ENCODE measurements at regions not wholly inside any gene's neighbourhood (a gene's known extent, or its start where the extent isn't known, plus 50 kb on each side); places are given as distances from the start of the nearest gene placed in this dataset.
"Not testable (repeated sequence)": the region's sequence is repeated elsewhere in the genome, so short reads cannot be mapped to it uniquely, and the experiment has no call there.

DNA sequence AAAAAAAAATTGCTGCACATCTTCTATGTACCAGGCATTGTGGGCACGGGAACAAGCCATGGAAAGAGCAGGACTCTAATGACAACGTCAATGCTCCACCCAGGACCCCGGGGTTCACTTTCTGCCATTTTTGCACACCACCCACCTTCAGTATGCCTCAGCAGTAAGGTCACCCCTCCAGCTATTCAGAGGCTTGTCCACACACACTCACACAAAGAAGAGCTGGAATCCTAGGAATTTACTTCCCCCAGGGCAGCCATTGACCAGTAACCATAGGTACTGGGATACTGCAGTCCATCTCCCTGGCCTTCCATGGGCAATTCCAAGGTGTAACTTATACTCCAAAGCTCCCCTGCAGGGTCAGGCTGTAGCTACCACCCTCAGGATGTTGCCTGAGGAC lies 170.8 kb downstream of the SUCLG1 start:
- DNase-seq (ENCODE audit: low spot score), result no peak

DNA sequence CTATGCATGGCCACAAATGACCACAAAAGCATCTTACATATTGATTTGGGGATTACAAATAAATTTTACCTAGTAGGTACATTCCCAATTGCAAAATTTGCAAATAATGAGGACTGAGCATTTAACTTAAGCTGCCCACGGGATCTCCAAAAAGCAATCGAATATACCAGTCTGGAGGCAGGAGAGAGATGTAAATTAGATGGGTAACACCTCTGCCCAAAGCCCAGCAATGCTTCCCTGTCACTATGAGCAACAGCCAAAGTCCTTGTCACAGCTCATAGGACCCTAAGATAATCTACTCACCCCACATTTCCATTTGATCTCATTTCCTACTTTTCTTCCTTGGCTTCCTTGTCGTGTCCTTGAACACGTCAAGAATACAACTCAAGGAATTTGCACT lies 172.2 kb downstream of the SUCLG1 start:
- DNase-seq (ENCODE audit: low spot score), result no peak

DNA sequence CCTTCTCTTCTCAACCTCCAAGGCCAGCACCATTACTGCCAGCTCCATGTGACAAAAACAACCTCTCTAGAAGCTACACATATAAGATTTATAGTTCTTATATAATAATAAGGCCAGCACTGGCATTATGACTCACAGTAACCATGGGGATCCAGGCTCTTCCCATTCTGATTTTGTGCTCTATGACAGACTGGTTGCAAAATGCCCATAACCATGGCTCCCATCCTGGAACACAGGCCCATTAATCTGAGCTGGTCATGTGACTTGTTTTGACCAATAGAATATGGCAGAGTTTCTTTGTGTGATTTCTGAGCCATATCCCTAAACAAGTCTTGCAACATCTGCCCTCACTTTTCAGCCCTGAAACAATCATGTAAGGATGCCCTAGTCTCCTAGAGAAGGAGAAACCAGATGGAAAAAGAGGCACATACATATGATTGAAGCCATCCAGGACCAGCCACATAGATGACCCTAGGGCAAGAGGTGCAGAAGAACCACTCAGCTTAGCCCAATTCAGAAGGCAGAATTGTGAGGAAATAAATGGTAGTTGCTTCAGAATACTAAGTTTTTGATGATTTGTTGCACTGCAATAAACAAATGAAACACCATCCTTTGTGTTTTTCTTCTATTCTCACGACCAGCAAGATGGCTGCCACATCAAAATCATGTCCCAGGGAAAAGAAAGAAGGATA lies 173.9 kb downstream of the SUCLG1 start:
- no peak for DNase-seq (ENCODE audit: low spot score)

DNA sequence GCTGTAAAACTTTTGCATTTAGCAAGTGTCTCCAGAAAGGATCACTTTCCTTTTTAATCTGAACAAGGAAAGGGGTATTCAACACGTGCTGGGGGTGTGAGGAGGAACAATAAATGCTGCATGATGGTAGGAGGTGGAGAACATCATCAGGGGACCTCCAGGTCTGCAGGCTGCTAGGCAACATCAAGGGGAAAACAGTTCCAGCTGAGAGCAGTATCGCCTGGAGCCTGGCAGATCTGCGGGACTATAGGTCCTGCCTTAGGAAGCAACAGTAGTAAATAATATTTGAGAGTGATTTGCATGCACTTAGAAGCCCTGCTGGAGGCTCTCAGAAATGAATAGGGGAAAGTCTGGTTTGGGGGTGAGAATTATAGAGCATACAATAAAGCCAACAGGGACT lies 175.6 kb downstream of the SUCLG1 start:
- no peak for DNase-seq (ENCODE audit: low spot score)

DNA sequence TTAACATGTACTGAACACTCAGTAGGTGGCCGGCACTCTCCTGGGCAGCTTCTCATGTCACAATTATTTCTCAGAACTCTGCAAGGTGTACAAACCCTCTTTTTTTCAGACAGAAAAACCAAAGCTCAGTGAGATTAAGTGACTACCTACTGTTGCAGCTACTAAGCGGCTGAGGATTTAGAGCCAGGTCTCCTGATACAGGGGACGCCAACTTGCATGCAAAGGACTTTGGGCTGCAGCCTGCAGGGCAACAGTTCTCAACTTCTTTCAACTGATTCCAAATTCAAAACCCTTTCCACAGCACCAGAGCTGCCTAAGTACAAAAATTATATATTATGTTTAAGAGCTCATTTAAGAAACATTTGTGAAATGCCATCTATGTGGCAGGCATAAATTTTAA lies 177.6 kb downstream of the SUCLG1 start:
- no peak for DNase-seq (ENCODE audit: low spot score)

DNA sequence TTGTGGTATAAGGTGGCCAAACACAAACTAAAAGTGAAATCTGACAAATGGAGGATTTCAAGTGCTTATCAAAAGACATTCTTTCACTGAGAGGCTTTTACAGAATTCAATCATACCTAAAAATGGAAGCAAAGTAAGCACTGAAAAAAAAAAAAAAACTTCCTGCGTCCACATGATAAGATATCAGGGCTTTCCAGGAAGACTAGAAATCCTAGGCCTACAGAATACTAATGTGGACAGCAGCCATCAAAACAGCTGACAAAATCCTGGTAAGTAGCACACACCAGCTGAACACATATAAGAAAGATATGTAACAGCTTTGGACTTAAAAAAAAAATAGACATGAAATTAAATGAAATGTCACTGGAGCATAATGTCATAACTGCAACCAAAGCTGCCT lies 178.2 kb downstream of the SUCLG1 start:
- no peak for DNase-seq (ENCODE audit: low spot score)

DNA sequence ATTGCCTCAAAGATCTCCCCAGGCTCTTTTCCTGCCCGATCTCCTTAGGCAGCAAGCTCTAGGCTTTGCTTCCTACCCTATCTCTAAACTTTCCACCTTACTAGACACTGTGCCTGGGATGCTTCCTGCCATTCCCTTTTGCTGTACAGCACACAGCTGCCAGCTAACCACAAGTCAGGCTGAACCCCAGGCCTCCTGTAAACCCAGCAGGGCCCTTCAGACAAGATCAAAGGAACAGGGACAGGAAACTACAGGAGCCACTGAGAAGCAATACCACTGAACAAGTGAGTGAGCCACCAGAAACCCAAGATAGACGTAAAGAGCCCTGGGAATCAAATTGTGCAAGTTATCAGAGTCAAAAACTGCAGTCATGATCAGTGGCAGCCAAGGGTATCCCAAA lies 180.7 kb downstream of the SUCLG1 start:
- no peak for DNase-seq (ENCODE audit: low spot score)

DNA sequence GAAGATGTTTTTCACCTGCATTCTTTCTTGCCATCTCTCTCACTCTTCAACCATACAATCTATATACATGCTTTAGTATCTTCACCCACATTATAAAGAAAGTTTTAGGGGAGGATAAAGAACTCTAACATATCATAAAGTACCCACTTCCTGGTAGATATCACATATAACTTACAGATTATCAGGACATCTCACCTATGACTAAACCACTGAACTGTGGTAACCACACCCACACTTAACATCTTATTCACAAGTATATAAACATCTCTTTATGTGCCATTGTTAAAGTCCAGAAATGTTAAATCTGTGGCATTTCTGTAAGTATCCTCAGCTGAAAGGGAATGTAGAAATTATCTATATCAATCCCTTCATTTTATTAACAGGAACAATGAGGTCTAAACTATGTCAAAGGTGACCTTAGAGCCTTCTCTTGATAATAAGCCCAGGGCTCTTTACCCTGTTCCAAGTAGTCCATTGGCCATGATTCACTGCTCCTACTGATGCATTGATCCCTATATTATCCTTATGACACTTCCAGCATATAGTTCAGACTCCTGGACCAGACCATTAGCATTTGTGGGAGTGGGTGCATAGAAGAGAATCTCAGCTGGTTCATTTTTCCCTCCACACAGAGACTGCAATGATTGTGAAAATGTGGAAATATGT lies 182.4 kb downstream of the SUCLG1 start:
- no peak for DNase-seq (ENCODE audit: low spot score)

DNA sequence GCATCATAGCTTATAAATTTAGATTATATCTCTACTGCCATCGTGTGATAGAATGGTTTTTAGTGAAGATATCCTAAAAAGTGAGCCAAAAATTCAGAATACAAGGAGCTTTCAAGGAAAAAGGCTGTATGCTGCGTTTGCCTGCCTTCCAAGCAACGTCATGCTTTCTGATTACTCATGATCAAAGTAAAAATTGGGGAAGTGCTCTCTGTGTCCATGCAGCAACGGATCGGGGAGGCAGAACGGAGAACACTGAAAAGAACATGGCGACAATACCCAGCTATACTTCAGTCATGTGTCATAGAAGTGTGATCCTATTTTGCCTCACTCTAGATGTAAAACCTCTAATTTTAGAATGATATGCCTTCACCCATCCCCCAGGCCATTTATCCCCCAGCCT lies 185.7 kb downstream of the SUCLG1 start:
- no peak for DNase-seq (ENCODE audit: low spot score)

DNA sequence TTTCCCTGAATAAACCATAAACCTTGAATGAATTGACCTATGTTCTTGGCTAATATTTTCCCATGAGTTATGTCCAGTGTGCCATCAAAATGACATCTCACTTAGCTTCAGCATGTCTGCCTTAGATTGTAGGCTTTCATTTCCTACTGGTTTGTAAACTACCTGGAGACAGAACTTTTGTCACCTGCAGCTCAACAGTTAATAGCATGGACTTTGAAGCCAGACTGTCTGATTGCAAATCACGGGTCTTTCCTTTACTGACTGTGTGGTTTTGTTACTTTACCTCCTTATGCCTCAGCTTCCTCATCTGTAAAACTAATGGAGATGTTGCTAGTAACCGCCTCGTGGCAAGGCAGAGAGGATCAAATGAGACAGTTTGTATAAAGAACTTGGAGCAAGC lies 187.1 kb downstream of the SUCLG1 start:
- no peak for DNase-seq (ENCODE audit: low spot score)

DNA sequence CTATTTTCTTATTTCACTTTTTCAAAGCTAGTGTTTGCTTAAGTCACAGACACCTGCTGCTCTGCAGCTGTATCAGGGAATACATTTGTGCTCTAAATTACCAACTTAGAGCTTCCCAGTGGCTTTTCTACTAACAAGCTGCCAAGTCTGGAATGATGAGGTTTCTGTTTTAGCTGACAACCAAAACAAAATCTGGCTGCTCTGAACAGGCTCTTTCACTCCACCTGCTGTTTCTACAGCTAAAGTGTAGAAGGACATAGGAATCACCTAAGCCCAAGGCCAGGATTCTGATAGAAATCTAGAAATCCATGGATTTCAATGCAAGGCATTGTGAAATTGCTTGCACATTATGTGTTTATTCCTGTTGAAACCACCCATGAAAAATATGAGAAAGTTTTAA lies 201.2 kb downstream of the SUCLG1 start:
- no peak for DNase-seq (ENCODE audit: low spot score)

DNA sequence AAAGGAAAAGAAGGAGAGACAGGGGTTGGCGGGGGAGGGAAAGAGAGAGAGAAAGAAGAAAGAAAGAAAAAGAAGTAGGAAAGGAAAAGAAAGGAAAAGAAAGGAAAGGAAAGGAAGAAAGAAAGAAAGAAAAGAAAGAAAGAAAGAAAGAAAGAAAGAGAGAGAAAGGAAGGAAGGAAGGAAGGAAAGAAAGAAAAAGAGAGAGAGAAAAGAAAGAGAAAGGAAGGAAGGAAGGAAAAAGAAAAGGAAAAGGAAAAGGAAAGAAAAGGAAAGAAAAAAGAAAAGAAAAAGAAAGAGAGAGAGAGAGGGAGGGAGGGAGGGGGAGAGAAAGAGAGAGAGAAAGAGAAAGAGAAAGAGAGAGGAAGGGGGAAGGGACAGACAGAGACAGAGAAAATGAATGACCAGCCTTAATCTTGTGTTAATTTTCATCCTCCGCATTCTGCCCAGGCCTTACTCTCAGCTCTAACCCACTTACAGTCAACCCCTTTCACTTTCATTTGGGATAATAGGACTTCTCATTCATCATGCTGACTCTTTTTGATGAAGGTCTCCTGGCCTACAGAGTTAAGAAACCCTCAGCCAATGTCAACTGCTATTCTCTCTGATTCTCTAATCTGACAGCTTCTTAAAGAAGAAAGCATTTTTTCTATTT lies 207.3 kb downstream of the SUCLG1 start:
- DNase-seq (ENCODE audit: low spot score), result no peak

DNA sequence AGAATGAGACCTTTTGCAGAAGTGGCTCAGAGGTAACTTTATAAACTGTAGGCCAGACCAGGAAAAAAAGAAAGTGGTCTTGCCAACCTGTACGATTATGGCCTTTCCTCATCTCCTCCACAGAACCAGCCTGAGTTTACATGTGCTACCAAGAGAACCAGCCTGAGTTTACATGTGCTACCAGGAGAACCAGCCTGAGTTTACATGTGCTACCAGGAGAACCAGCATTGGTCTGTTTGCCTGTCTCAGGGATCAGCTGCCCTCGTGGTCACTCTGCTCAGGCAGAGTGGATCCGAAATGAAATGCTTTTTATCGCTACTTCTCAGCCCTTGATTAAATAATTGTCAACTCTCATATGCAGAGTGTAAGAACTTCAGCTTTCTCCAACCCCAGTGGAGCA lies 209.9 kb downstream of the SUCLG1 start:
- DNase-seq (ENCODE audit: low spot score), result no peak

DNA sequence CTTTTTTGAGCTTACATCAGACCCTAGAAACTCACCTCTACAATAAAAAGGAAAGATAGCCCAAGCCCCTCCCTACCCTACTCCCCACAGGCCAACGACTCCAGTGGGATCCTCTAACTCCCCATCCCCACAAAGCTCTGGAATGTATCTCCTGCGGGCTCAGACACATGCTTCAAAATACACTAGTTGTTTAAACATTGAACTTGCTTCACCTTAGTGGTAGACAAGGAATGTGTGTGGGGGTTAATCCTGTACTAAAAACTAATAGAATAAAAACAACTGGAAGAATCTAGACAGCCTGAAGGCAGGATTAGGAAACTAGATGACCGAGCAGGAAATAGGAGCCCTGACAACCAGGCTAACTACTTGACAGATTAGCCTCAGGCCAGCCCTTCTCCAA lies 211.5 kb downstream of the SUCLG1 start:
- no peak for DNase-seq (ENCODE audit: low spot score)

DNA sequence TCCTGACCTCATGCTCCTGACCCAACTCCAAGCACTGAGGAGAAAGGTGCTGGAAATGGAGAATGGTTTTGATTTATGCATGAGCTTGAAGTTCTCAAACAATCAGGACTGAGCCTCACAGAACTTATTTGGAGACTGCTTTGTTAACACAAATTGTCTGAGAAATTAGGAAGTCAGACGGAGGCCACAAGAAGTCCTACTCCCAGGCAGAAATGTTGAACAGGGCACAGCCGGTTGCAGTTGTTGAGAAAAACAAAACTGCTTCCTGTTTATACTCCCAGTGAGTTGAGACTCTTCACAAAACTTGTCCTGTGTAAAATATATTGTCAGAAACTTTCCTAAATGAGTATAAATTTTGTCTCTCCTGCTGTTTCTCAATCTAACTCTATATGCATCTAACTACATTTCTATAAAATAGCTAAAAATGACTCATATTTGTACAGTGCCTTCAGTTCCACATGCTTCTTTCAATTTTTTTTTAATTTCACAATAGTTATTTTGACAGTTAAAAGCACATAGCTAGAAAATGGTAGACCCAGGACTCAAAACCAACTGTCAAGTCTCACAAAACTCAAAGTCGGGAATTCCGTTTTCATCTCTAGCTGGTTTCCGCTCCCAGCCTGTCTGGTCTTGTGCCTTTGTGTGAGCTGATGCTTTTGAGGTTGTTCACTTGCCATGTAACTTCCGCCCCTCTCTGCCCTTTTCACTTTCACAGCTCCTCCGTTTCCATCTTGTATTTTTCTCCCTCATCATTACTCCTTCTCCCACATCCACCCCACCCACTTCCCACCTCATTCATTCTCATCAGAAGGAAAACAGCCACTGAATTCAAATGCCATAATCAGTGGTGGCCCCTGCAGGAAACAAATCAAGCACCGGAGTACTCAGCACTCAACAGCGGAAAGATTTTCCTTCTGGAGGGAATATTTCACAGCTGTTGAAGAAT lies 215.0 kb downstream of the SUCLG1 start:
- DNase-seq (ENCODE audit: low spot score), result no peak

DNA sequence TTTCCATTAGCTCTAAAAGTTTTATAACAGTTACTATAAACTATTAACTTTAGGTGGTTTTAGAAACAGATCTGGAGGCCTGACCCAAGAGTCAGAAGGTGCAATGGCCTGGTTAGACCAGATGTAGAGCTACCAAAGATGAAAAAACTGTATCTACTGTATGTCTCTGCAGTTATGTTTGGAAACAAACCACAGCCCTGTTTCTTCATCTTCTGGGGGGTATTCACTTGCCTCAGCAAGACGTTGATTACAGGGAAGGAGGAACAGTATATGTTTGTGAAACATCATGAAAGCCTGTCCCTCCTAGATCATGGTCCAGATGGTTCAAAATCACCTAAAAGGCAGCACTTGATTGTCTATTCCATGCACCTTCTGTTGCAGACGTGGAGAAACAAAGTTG lies 220.2 kb downstream of the SUCLG1 start:
- no peak for DNase-seq (ENCODE audit: low spot score)

DNA sequence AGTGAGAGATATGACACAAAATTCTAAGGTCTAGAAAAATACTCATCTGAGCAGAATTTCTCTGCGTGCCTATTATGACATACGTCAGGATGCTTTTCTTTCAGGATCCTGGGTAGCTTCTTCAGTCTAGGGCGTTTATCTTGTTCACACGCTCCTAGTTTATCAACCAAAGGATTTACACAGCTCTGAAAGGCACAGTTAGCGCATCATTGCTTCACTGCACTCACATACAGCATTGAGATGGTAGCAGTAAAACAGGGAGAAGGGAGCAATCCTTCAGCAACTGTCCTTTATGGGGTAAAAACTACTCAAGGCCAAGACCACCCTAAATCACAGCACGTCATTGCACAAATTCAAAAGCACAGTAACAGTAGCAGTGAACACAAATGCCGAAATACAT lies 222.8 kb downstream of the SUCLG1 start:
- no peak for DNase-seq (ENCODE audit: low spot score)

DNA sequence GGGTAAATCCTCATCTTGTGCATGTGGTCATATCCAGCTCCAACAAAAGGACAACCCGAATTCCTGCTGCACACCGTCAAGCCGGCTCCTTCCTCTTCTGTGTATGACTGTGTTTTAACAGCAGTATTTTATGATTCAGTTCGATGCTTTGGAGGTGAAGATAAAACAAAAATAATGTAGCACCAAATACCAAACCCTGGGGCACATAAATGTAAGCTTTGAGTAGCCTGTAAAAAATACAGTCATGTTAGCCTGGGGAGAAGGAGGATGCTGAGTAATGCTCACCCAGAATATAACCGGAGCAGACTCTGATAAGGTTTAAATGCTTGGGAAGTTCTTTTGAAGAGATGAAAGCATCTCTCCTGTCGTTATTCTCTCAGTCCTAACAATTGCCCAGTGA lies 225.0 kb downstream of the SUCLG1 start:
- no peak for DNase-seq (ENCODE audit: low spot score)

DNA sequence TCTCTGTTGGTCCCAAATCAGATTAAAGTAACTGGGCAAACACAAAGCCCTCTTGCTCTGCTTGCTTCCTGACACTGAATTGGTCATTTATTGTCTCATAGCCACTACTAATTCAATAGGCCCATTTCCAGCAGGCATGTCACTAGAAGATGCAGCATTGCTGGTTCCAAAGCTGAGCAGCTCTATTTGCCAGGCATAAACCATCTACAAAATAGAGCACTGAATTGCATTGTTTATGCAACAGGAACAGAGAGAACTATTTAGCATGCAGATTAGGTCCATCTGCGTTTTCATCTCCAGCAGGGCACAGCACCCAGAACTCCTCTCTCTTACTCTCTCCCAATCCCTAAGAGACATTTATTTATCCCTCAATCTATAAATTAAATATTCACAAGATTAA lies 227.6 kb downstream of the SUCLG1 start:
- DNase-seq (ENCODE audit: low spot score), result no peak

DNA sequence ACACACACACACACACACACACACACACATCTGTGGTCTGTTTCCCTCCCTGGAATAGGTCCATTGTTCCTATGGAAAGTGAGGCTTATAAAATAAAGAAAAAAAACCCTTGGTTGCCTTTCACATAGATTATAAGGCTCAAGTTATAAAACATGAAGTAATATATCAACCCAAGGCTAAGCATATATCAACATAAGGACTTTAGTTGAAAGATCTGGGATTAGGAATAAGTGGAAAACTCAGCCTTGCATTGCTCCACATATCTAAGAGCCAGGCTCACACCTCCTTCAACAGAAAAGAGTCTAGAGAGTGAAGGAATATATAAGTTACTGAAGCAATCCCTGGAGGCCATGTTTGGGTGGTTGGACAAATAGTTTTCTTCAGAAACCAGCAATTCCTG lies 235.0 kb downstream of the SUCLG1 start:
- DNase-seq (ENCODE audit: low spot score), result no peak

DNA sequence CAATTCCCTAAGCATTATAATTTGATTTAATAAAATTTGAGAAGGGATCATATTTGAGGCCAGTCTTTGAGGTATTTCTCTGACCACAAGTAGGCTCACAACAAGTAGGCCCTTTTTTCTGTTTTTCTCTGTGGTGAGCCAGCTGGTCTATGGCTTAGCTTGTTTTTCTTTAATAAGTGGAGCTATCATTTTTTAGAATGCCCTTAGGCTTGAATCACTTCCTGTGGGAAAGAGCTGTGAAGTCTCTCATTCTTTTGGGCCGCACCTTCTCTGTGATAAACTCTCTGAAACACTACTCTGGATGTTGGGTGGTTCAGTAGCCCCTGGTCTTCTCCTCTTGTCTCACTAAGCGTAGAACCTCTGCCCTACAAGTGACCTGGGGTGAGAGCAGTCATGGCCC lies 235.9 kb downstream of the SUCLG1 start:
- no peak for DNase-seq (ENCODE audit: low spot score)

DNA sequence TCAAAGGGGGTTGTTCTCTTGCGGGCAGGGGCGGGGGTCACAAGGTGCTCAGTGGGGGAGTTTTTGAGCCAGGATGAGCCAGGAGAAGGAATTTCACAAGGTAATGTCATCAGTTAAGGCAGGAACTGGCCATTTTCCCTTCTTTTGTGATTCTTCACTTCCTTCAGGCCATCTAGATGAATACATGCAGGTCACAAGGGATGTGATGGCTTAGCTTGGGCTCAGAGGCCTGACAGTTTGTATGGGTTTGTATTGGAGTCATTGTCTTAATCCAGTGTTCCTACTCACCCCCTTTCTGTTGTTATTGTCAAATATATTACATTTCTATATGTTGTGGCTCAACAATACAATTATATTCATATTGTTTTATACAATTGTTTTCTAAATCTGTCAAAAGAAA lies 238.0 kb downstream of the SUCLG1 start:
- DNase-seq (ENCODE audit: low spot score), result not testable (repeated sequence)

DNA sequence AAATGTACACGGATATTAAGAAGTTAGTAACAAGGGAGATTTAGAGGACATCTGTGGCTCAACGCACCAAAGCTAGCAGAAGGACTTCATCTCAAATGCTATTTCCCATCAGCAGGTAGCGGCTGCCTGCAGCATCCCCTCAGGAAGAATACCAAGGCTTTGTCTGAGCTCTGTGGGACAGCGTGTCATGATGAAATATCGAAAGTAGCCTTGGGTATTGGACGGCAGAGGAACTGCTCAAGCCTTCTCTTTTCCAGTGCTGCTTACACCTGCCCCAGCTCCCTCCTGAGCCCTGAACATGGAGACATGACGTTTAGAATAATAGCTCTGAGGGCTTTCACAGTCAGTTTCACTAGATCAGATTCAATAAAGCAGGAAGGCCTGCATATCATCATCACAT lies 241.6 kb downstream of the SUCLG1 start:
- DNase-seq (ENCODE audit: low spot score), result no peak

Data from hematopoietic multipotent progenitor cell treated with erythropoietin and hydrocortisone succinate and interleukin-3 and kit ligand, for 15 days (in vitro differentiated cells).